Esophagus muscularis mucosa (tissue), 4 donors: ENCODE measurements at regions not wholly inside any gene's neighbourhood (a gene's known extent, or its start where the extent isn't known, plus 50 kb on each side); places are given as distances from the start of the nearest gene placed in this dataset.

Experiments
- DNase-seq: peaks from one replicate; pipeline ENCODE4 v3.0.0-alpha.2; 2017; ENCODE audit errors: extremely low spot score
- H3K27ac ChIP-seq, 4 donors: fragments of 200-600 bp; sonication (generic); replicated peaks in 1 of 4; 1 replicate in 3 of 4; 2 replicates in 1 of 4; pipeline ENCODE4 v1.5.1; 2016 to 2019; ENCODE audit warnings: mild to moderate bottlenecking in 1 of 4
- H3K27me3 ChIP-seq, 4 donors: fragments of 200-600 bp; sonication (generic); one replicate each; pipeline versions ENCODE4 v1.5.1 to v1.6.0; 2016 to 2019
- H3K36me3 ChIP-seq, 4 donors: fragments of 200-600 bp; sonication (generic); one replicate each; pipeline ENCODE4 v1.5.1; 2016 to 2019
- H3K4me1 ChIP-seq, 4 donors: fragments of 200-600 bp; sonication (generic); one replicate each; pipeline ENCODE4 v1.5.1; 2016 to 2019
- H3K4me3 ChIP-seq, 4 donors: fragments of 200-600 bp; sonication (generic); 1 replicate in 2 of 4; 2 replicates in 2 of 4; pipeline ENCODE4 v1.5.1; 2016 to 2019; ENCODE audit warnings: mild to moderate bottlenecking in 4 of 4, moderate library complexity in 1 of 4
- H3K9me3 ChIP-seq, 4 donors: fragments of 200-600 bp; sonication (generic); 1 replicate in 3 of 4; 2 replicates in 1 of 4; pipeline ENCODE4 v1.5.1; 2016 to 2019
- EP300 ChIP-seq: sonication (generic); formaldehyde crosslinking; IDR thresholded peaks from one replicate; pipeline ENCODE4 v1.6.1; 2017; ENCODE audit warnings: antibody characterized with exemption
- POLR2A ChIP-seq: fragments of 450-650 bp; IDR thresholded peaks from one replicate; pipeline ENCODE4 v1.6.1; 2017; ENCODE audit warnings: antibody characterized with exemption, moderate library complexity, mild to moderate bottlenecking, low read depth
- POLR2AphosphoS5 ChIP-seq, 2 donors: sonication (generic); formaldehyde crosslinking; IDR thresholded peaks; one replicate each; pipeline ENCODE4 v1.6.1; 2017; ENCODE audit warnings: antibody characterized with exemption in 2 of 2
- WGBS: methylation state at CpG from one replicate; pipeline ENCODE4 v1.1.5; 2018; 5-methylcytosine and 5-hydroxymethylcytosine counted together
- intact Hi-C: fragments of 100-400 bp; cut with DNase I; formaldehyde crosslinking; loops from one replicate; pipeline ENCODE4 v1.15.1; 2023
- TF ChIP-seq, protein P1 (sequence below), 3 experiments: fragments of 200-600 bp in 2 of 3; fragments of 450-650 bp in 1 of 3; sonication (generic) in 2 of 3; IDR thresholded peaks; one replicate each; pipeline ENCODE4 v1.5.1; 2017 to 2019; ENCODE audit warnings: antibody characterized with exemption in 3 of 3, mild to moderate bottlenecking in 2 of 3, moderate library complexity in 1 of 3

DNA sequence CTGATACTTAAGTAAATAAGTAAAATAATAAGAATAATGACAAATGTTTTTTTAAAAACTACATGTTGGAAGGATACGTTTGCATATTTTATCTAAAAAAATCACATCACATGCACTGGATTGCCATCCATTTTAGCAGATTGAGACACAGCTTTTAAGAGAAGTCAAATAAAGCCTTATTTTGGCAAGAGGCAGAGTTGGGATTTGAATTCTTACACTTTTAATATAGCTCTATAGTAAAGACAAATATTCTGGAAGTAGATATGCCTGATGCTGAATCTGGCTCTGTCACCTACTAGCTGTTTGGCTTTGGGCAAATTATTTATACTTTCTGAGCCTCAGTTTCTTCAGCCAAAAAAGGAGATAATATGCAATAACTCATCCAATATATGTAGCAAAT, 386.4 kb downstream of the ETV1 start:
- 74% methylated on average over 1 of the region's 1 CpG for WGBS
- DNase-seq: no peak
- Histone ChIP-seq H3K27ac (no peak overlapping the region), H3K4me1 (no peaks in the 10 kb centered on the region), H3K4me3 (no peak overlapping the region), H3K9me3 (no peaks in the 10 kb centered on the region), H3K36me3 (no peaks in the 10 kb centered on the region), H3K27me3 (no peaks in the 10 kb centered on the region)
- intact Hi-C loops: no loop called here
- no peak for TF ChIP-seq POLR2A
- TF ChIP-seq EP300: no peak
- no peak for TF ChIP-seq POLR2AphosphoS5 (IDR thresholded peaks at IDR 0.05)
- TF ChIP-seq, protein P1, sequence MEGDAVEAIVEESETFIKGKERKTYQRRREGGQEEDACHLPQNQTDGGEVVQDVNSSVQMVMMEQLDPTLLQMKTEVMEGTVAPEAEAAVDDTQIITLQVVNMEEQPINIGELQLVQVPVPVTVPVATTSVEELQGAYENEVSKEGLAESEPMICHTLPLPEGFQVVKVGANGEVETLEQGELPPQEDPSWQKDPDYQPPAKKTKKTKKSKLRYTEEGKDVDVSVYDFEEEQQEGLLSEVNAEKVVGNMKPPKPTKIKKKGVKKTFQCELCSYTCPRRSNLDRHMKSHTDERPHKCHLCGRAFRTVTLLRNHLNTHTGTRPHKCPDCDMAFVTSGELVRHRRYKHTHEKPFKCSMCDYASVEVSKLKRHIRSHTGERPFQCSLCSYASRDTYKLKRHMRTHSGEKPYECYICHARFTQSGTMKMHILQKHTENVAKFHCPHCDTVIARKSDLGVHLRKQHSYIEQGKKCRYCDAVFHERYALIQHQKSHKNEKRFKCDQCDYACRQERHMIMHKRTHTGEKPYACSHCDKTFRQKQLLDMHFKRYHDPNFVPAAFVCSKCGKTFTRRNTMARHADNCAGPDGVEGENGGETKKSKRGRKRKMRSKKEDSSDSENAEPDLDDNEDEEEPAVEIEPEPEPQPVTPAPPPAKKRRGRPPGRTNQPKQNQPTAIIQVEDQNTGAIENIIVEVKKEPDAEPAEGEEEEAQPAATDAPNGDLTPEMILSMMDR (IDR thresholded peaks at IDR 0.05): no peak

DNA sequence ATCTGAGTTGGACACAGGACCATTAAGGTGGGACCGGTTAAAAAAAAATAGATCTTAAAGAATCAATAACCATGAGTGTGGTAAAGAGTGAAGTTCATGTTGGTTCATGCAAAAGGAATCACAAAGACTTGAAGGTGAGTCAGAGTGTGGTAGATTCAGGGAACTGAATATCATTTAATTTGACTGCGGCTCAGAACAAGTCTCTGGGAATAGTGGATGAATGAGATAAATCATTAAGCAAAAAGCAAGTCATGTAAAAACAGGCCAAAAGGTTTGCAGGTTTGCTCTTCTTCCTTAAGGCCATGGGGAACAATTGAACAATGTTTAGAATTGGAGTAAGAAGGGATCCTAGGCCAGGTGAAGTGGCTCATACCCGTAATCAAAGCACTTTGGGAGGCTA, 385.8 kb downstream of the ETV1 start:
- Histone ChIP-seq H3K9me3 (no peaks in the 10 kb centered on the region), H3K27ac (no peak overlapping the region), H3K36me3 (no peaks in the 10 kb centered on the region), H3K4me1 (no peaks in the 10 kb centered on the region), H3K4me3 (no peak overlapping the region), H3K27me3 (no peaks in the 10 kb centered on the region)
- TF ChIP-seq POLR2A (no peak), POLR2AphosphoS5 (IDR thresholded peaks at IDR 0.05) (no peak), EP300 (no peak)
- TF ChIP-seq, protein P1 (IDR thresholded peaks at IDR 0.05): no peak
- intact Hi-C loops: no loop called here
- no peak for DNase-seq
- WGBS: 83% methylated on average over 3 of the region's 3 CpGs

DNA sequence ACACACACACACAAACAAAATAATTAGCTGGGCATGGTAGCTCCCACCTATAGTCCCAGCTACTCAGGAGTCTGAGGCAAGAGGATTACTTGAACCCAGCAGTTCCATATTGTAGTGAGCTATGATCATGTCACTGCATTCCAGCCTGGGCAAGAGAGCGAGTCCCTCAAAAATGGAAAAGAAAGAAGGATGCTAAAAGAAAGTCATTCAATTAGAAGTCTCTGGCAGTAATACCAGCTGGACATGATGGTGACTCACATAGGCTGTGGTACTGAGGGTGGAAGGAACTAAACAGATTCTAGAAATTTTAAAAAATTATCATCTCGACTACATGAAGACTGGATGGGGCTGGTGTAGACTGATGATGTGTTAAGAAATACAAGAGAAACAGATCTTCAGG, 385.3 kb downstream of the ETV1 start:
- H3K27ac ChIP-seq: no peak overlapping the region
- DNase-seq: no peak
- no peak for TF ChIP-seq EP300
- TF ChIP-seq, protein P1 (IDR thresholded peaks at IDR 0.05): no peak
- TF ChIP-seq POLR2A: no peak
- TF ChIP-seq POLR2AphosphoS5 (IDR thresholded peaks at IDR 0.05): no peak
- WGBS: 88% methylated on average over 2 of the region's 2 CpGs
- no peak overlapping the region for H3K4me3 ChIP-seq
- H3K9me3 ChIP-seq: no peaks in the 10 kb centered on the region
- H3K36me3 ChIP-seq: no peaks in the 10 kb centered on the region
- no peaks in the 10 kb centered on the region for H3K27me3 ChIP-seq
- H3K4me1 ChIP-seq: no peaks in the 10 kb centered on the region
- intact Hi-C loops: no loop called here

DNA sequence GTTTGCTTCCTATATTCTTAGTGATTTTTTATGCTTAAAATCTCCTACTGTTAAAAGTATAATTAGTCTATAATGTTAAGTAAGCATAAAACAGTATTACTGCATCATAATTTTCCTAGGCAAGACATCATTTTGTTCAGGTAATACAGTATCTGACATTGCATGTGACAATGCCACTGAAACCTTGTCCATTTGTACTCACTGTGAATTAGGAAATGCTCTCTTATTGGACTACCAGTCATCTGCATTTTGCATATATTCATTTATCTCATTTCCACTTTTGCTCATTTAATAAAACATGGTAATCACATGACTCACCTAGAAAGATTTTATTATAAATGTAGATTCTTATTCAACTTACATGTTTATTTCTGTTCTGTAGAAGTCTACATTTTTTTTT, 379.1 kb downstream of the ETV1 start:
- Histone ChIP-seq H3K27me3 (no peaks in the 10 kb centered on the region), H3K27ac (no peak overlapping the region), H3K9me3 (no peaks in the 10 kb centered on the region), H3K36me3 (no peaks in the 10 kb centered on the region), H3K4me1 (no peaks in the 10 kb centered on the region), H3K4me3 (no peak overlapping the region)
- no peak for DNase-seq
- intact Hi-C loops: no loop called here
- no peak for TF ChIP-seq EP300
- no peak for TF ChIP-seq POLR2A
- TF ChIP-seq POLR2AphosphoS5 (IDR thresholded peaks at IDR 0.05): no peak
- TF ChIP-seq, protein P1 (IDR thresholded peaks at IDR 0.05): no peak

DNA sequence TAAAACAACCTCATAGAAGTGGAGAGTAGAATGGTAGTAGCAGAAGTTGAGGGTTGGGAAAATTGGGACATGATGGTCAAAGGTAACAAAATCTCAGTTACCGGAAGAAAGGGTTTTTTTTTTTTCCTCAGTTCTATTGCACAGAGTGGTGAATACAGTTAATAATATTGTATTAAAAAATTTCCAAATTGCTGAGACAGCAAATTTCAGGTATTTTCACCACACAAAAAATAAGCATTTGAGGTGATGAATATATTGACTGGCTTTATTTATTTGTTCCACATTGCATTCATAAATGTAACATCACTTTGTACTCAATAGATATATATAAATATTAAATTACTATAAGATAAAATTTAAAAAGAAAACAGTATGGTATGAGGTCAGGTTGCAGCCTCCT, 373.8 kb downstream of the ETV1 start:
- Histone ChIP-seq H3K4me1 (no peaks in the 10 kb centered on the region), H3K27ac (no peak overlapping the region), H3K9me3 (peaks cover 0 to 6% (median 0%) of the 10 kb centered on the region in 4 donors), H3K4me3 (no peak overlapping the region), H3K36me3 (no peaks in the 10 kb centered on the region), H3K27me3 (no peaks in the 10 kb centered on the region)
- TF ChIP-seq EP300: no peak
- no peak for TF ChIP-seq POLR2A
- TF ChIP-seq POLR2AphosphoS5 (IDR thresholded peaks at IDR 0.05): no peak
- TF ChIP-seq, protein P1 (IDR thresholded peaks at IDR 0.05): no peak
- WGBS: 86% methylated on average over 1 of the region's 1 CpG
- intact Hi-C loops: no loop called here
- DNase-seq: no peak
